ENCODE measurements at regions not wholly inside any gene's neighbourhood (a gene's known extent, or its start where the extent isn't known, plus 50 kb on each side); places are given as distances from the start of the nearest gene placed in this dataset.

DNA sequence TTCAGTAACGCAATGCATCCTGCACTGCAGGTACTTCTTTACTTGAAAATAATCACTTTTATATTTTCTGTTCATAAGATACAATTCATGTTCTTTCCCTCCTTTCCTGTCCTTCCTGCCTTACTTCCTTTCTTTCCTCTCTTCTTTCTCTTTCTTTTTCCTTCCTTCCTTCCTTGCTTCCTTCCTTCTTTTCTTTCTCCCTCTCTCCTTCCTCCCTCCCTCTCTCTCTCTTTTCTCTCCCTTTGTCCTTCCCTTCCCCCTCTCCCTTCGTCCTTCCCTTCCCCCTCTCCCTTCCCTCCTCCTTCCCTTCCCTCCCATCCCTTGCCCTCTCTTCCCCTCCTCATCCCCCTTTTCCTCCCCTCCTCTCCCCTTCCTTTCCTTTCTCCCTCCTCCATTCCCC, 227.8 kb upstream of the KLF6 start:
- TF ChIP-seq, protein P1, sequence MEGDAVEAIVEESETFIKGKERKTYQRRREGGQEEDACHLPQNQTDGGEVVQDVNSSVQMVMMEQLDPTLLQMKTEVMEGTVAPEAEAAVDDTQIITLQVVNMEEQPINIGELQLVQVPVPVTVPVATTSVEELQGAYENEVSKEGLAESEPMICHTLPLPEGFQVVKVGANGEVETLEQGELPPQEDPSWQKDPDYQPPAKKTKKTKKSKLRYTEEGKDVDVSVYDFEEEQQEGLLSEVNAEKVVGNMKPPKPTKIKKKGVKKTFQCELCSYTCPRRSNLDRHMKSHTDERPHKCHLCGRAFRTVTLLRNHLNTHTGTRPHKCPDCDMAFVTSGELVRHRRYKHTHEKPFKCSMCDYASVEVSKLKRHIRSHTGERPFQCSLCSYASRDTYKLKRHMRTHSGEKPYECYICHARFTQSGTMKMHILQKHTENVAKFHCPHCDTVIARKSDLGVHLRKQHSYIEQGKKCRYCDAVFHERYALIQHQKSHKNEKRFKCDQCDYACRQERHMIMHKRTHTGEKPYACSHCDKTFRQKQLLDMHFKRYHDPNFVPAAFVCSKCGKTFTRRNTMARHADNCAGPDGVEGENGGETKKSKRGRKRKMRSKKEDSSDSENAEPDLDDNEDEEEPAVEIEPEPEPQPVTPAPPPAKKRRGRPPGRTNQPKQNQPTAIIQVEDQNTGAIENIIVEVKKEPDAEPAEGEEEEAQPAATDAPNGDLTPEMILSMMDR (IDR thresholded peaks at IDR 0.05), result no peak
- no peak for TF ChIP-seq EZH2 (IDR thresholded peaks at IDR 0.05; ENCODE audit: borderline replicate concordance, insufficient read depth, low read depth, low read length, poor library complexity, severe bottlenecking)

Data from B cell (primary cell).